ENCODE measurements at regions not wholly inside any gene's neighbourhood (a gene's known extent, or its start where the extent isn't known, plus 50 kb on each side); places are given as distances from the start of the nearest gene placed in this dataset.

GRCh38 chr2:59833941-59834340, 719.5 kb downstream of the BCL11A start:
- no peak for TF ChIP-seq ZFP3 (CRISPR knock-in tag; IDR thresholded peaks at IDR 0.05)
- no peak for TF ChIP-seq CSRNP3 (CRISPR knock-in tag; IDR thresholded peaks at IDR 0.05)
